H1 (cell line): ENCODE measurements at regions not wholly inside any gene's neighbourhood (a gene's known extent, or its start where the extent isn't known, plus 50 kb on each side); places are given as distances from the start of the nearest gene placed in this dataset.
"Not testable (repeated sequence)": the region's sequence is repeated elsewhere in the genome, so short reads cannot be mapped to it uniquely, and the experiment has no call there.

Source experiments
- CTCF ChIA-PET: fragments of 300-600 bp; sonication (Branson Sonifier 250); formaldehyde crosslinking; loops from one replicate; lab custom pipeline; 2021; ENCODE audit not compliant: partially characterized antibody; lab: Charles Lee
- POLR2A ChIA-PET: fragments of 300-600 bp; sonication (Branson Sonifier 250); formaldehyde crosslinking; loops from one replicate; lab custom pipeline; 2021; ENCODE audit warnings: inconsistent platforms; ENCODE audit not compliant: partially characterized antibody; lab: Charles Lee
- DNase-seq, 2 experiments: peaks; one replicate each; pipeline versions ENCODE4 v3.0.0 to v3.0.0-alpha.2; 2010 to 2022; ENCODE audit warnings: low spot score in 2 of 2, low read depth in 1 of 2, mixed read lengths in 1 of 2
- FAIRE-seq: peaks from 2 replicates; lab custom pipeline; 2011; peaks lifted over from hg19 to GRCh38; lab: Jason Lieb, UNC
- H2AFZ ChIP-seq: 2 replicates; pipeline ENCODE4 v1.8.1; 2012; ENCODE audit warnings: low read length, inconsistent platforms
- H2AK5ac ChIP-seq: 2 replicates; pipeline ENCODE4 v1.6.1; 2013; ENCODE audit warnings: low read depth, low read length
- H2BK120ac ChIP-seq: replicated peaks from 2 replicates; pipeline ENCODE3; 2013; ENCODE audit warnings: low read depth, low read length, inconsistent platforms
- H2BK12ac ChIP-seq: 2 replicates; pipeline ENCODE4 v1.6.1; 2013; ENCODE audit warnings: low read depth, low read length
- H2BK15ac ChIP-seq: 2 replicates; pipeline ENCODE4 v1.6.1; 2013; ENCODE audit warnings: low read length
- H2BK20ac ChIP-seq: 2 replicates; pipeline ENCODE4 v1.6.1; 2013; ENCODE audit warnings: low read length
- H2BK5ac ChIP-seq: 2 replicates; pipeline ENCODE4 v1.6.1; 2013; ENCODE audit warnings: low read depth, low read length
- H3K14ac ChIP-seq: 2 replicates; pipeline ENCODE4 v1.6.1; 2013; ENCODE audit warnings: inconsistent platforms; ENCODE audit not compliant: insufficient read length
- H3K18ac ChIP-seq: 2 replicates; pipeline ENCODE4 v1.6.1; 2013; ENCODE audit warnings: low read length; ENCODE audit errors: extremely low read depth
- H3K23ac ChIP-seq: 2 replicates; pipeline ENCODE4 v1.6.1; 2013; ENCODE audit warnings: inconsistent platforms; ENCODE audit not compliant: insufficient read length
- H3K23me2 ChIP-seq: 2 replicates; pipeline ENCODE4 v1.6.1; 2013; ENCODE audit warnings: low read depth, low read length
- H3K27ac ChIP-seq: 2 replicates; pipeline ENCODE4 v1.6.1; 2011; ENCODE audit warnings: low read depth, low read length, inconsistent platforms
- H3K27me3 ChIP-seq, 4 experiments: replicated peaks in 1 of 4; 1 replicate in 1 of 4; 2 replicates in 3 of 4; pipeline versions ENCODE4 v1.6.1 to v1.8.1; 2011 to 2013; ENCODE audit warnings: low read length in 3 of 4, mild to moderate bottlenecking in 3 of 4, inconsistent platforms in 2 of 4, mixed read lengths in 2 of 4, moderate library complexity in 1 of 4; ENCODE audit not compliant: control insufficient read depth in 3 of 4, insufficient read depth in 3 of 4; ENCODE audit errors: extremely low read depth in 1 of 4
- H3K36me3 ChIP-seq, 4 experiments: 2 replicates each; pipeline versions ENCODE4 v1.6.1 to v1.8.1; 2011 to 2013; ENCODE audit warnings: mild to moderate bottlenecking in 4 of 4, low read length in 3 of 4, moderate library complexity in 2 of 4, control low read depth in 1 of 4, inconsistent platforms in 1 of 4; ENCODE audit not compliant: insufficient read depth in 4 of 4, control insufficient read depth in 2 of 4
- H3K4ac ChIP-seq: replicated peaks from 2 replicates; pipeline ENCODE3; 2013; ENCODE audit warnings: low read length, low read depth, mixed read lengths, inconsistent platforms; ENCODE audit not compliant: insufficient read length
- H3K4me1 ChIP-seq, 4 experiments: replicated peaks in 1 of 4; 1 replicate in 1 of 4; 2 replicates in 3 of 4; pipeline versions ENCODE4 v1.6.1 to v1.8.1; 2011 to 2013; ENCODE audit warnings: low read length in 3 of 4, inconsistent platforms in 2 of 4, mixed read lengths in 1 of 4; ENCODE audit not compliant: insufficient read depth in 4 of 4, control insufficient read depth in 3 of 4
- H3K4me2 ChIP-seq, 2 experiments: 2 replicates each; pipeline versions ENCODE4 v1.6.1 to v1.8.1; 2011 to 2013; ENCODE audit warnings: low read depth in 2 of 2, low read length in 2 of 2, control low read depth in 1 of 2, inconsistent platforms in 1 of 2, mild to moderate bottlenecking in 1 of 2; ENCODE audit not compliant: insufficient read depth in 1 of 2
- H3K4me3 ChIP-seq, 4 experiments: fragments of 200-600, 300-600 bp in 1 of 4; sonication (generic), shearing (Covaris generic), sonication (Bioruptor Twin) in 1 of 4; 2 replicates each; pipeline versions ENCODE4 v1.5.1 to v1.8.1; 2011 to 2016; ENCODE audit warnings: low read length in 4 of 4, low read depth in 3 of 4, control low read depth in 2 of 4, inconsistent platforms in 2 of 4, mild to moderate bottlenecking in 2 of 4, mixed read lengths in 1 of 4, moderate library complexity in 1 of 4; ENCODE audit not compliant: insufficient read depth in 2 of 4; ENCODE audit errors: extremely low read depth in 1 of 4
- H3K56ac ChIP-seq: replicated peaks from 2 replicates; pipeline ENCODE3; 2013; ENCODE audit warnings: low read depth, mild to moderate bottlenecking, mixed read lengths, low read length, inconsistent platforms; ENCODE audit not compliant: insufficient read length
- H3K79me1 ChIP-seq: 2 replicates; pipeline ENCODE4 v1.6.1; 2013; ENCODE audit warnings: low read depth, low read length, control low read depth
- H3K79me2 ChIP-seq, 2 experiments: 2 replicates each; pipeline versions ENCODE4 v1.6.1 to v1.8.1; 2012 to 2013; ENCODE audit warnings: low read length in 2 of 2, mild to moderate bottlenecking in 2 of 2, inconsistent platforms in 1 of 2; ENCODE audit not compliant: insufficient read depth in 2 of 2, control insufficient read depth in 1 of 2
- H3K9ac ChIP-seq, 4 experiments: replicated peaks in 1 of 4; 1 replicate in 1 of 4; 2 replicates in 3 of 4; pipeline versions ENCODE4 v1.6.1 to v1.8.1; 2011 to 2013; ENCODE audit warnings: low read depth in 3 of 4, low read length in 3 of 4, control low read depth in 2 of 4, mild to moderate bottlenecking in 2 of 4, moderate library complexity in 2 of 4, inconsistent platforms in 1 of 4; ENCODE audit errors: extremely low read depth in 1 of 4
- H3K9me3 ChIP-seq, 2 experiments: 2 replicates each; pipeline versions ENCODE4 v1.6.1 to v1.8.1; 2012 to 2013; ENCODE audit warnings: mild to moderate bottlenecking in 2 of 2, moderate library complexity in 2 of 2, control low read depth in 1 of 2, inconsistent platforms in 1 of 2, low read depth in 1 of 2, low read length in 1 of 2, mixed read lengths in 1 of 2; ENCODE audit not compliant: insufficient read depth in 2 of 2
- H4K20me1 ChIP-seq, 2 experiments: replicated peaks in 1 of 2; 2 replicates each; pipeline versions ENCODE3 to v1.8.1; 2011 to 2013; ENCODE audit warnings: inconsistent platforms in 2 of 2, low read length in 2 of 2, mild to moderate bottlenecking in 1 of 2; ENCODE audit not compliant: insufficient read depth in 2 of 2, control insufficient read depth in 1 of 2
- H4K5ac ChIP-seq: 2 replicates; pipeline ENCODE4 v1.6.1; 2013; ENCODE audit warnings: low read length, low read depth, mixed read lengths, inconsistent platforms; ENCODE audit not compliant: insufficient read length
- H4K8ac ChIP-seq: 2 replicates; pipeline ENCODE4 v1.8.0; 2013; ENCODE audit warnings: mild to moderate bottlenecking, moderate library complexity, low read length, inconsistent platforms; ENCODE audit not compliant: insufficient read depth; ENCODE audit errors: extremely low read depth
- H4K91ac ChIP-seq: replicated peaks from 2 replicates; pipeline ENCODE3; 2013; ENCODE audit warnings: low read length, mixed read lengths, inconsistent platforms; ENCODE audit not compliant: insufficient read length
- WGBS, 2 experiments: shearing (Covaris generic) in 1 of 2; methylation state at CpG; one replicate each; pipeline versions ENCODE4 v1.1.6 to v1.1.7; 2013 to 2015; ENCODE audit warnings: low lambda C conversion rate in 2 of 2, mixed read lengths in 2 of 2, inconsistent platforms in 1 of 2, low coverage in 1 of 2, missing lambda C conversion rate in 1 of 2; ENCODE audit not compliant: insufficient replicate concordance in 2 of 2, insufficient coverage in 1 of 2, insufficient read length in 1 of 2; ENCODE audit errors: extremely low coverage in 1 of 2, missing lambda C conversion rate in 1 of 2; 5-methylcytosine and 5-hydroxymethylcytosine counted together

DNA sequence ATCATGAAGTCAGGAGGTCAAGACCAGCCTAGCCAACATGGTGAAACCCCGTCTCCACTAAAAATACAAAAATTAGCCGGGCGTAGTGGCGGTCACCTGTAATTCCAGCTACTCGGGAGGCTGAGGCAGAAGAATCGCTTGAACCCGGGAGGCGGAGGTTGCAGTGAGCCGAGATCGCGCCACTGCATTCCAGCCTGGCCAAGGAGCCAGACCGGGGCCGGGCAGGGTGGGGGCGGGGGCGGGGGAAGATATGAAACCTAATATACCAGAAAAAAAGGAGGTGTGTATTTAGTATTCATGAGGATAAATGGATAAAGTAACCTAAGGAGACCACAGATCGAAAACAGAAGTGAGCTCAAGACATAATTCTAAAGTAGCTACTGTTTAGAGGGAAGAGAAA lies 186.5 kb upstream of the KCND2 start:
- H2BK12ac ChIP-seq, H3K18ac ChIP-seq, H3K9me3 ChIP-seq, H3K9ac ChIP-seq, H4K20me1 ChIP-seq, H4K91ac ChIP-seq, H2AK5ac ChIP-seq, CTCF ChIA-PET, H3K27ac ChIP-seq, H3K4me2 ChIP-seq, DNase-seq, POLR2A ChIA-PET, H3K23ac ChIP-seq, H2AFZ ChIP-seq, H2BK120ac ChIP-seq, H2BK15ac ChIP-seq, H3K4ac ChIP-seq, H3K23me2 ChIP-seq, H3K27me3 ChIP-seq, H3K79me2 ChIP-seq, FAIRE-seq, H3K56ac ChIP-seq, H4K8ac ChIP-seq, H3K4me1 ChIP-seq, H2BK5ac ChIP-seq, H3K14ac ChIP-seq, H3K4me3 ChIP-seq, H3K36me3 ChIP-seq, H2BK20ac ChIP-seq, H3K79me1 ChIP-seq, H4K5ac ChIP-seq: not testable (repeated sequence)
- WGBS, 2 experiments: 95% methylated on average over 12 of the region's 16 CpGs; no CpG with 5 or more reads in 1 of the 2 experiments
